ENCODE measurements at regions not wholly inside any gene's neighbourhood (a gene's known extent, or its start where the extent isn't known, plus 50 kb on each side); places are given as distances from the start of the nearest gene placed in this dataset.

DNA sequence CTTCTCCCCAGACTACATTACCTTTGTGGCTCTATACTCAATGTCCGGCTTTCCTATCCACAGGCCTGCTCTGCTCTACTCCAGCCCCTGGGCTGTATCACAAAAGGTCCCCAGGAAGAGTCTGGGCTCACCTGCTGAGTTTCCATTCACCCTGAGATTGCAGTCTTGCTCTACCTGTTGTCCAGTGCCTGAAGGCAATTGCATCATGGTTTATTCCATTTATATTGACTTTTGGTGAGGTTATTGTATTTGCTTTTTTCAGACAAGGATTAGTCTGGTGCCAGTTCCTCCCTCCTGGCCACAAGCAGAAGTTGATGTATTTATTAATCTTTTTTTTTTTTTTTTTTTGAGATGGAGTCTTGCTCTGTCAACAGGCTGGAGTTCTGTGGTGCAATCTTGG lies 273.1 kb downstream of the XPNPEP1 start:
- Histone ChIP-seq H3K14ac (replicated peaks; ENCODE audit: low read depth, low read length) (no peak overlapping the region), H2AK5ac (ENCODE audit: low read depth, low read length) (no peak overlapping the region), H3K27me3 (ENCODE audit: control insufficient read depth, insufficient read depth, low read length) (no peaks in the 10 kb centered on the region), H4K5ac (ENCODE audit: low read depth, low read length) (no peak overlapping the region), H3K4me2 (ENCODE audit: low read depth, low read length) (no peak overlapping the region), H2BK20ac (ENCODE audit: low read depth, low read length) (no peak overlapping the region), H4K8ac (ENCODE audit: low read depth in 2 of 2, low read length in 2 of 2) (no peak overlapping the region), H3K27ac (ENCODE audit: insufficient read depth, low read length) (no peak overlapping the region), H3K4ac (ENCODE audit: low read depth, low read length) (no peak overlapping the region), H4K91ac (ENCODE audit: insufficient read depth, low read depth, low read length) (no peak overlapping the region), H2BK5ac (ENCODE audit: low read depth, low read length, poor library complexity, severe bottlenecking) (no peak overlapping the region), H3K79me1 (ENCODE audit: low read depth in 1 of 2, low read length in 2 of 2) (no peaks in the 10 kb centered on the region), H3K4me1 (ENCODE audit: control insufficient read depth, insufficient read depth, low read length) (no peaks in the 10 kb centered on the region), H4K20me1 (ENCODE audit: insufficient read depth, low read length) (no peaks in the 10 kb centered on the region), H3K4me3 (ENCODE audit: insufficient read depth, low read depth, low read length) (no peak overlapping the region), H2BK15ac (ENCODE audit: low read depth, low read length) (no peak overlapping the region), H3K56ac (ENCODE audit: extremely low read depth, insufficient read depth, low read length) (no peak overlapping the region), H3K9me1 (ENCODE audit: insufficient read depth, low read length) (no peaks in the 10 kb centered on the region), H2BK120ac (ENCODE audit: low read depth, low read length) (no peak overlapping the region), H3K9me3 (ENCODE audit: control insufficient read depth, insufficient read depth, low read length) (peaks cover 8% of the 10 kb centered on the region), H3K36me3 (ENCODE audit: control insufficient read depth, insufficient read depth, low read length) (no peaks in the 10 kb centered on the region), H3K9ac (ENCODE audit: low read depth, low read length) (no peak overlapping the region), H2AFZ (replicated peaks; ENCODE audit: low read length, poor library complexity) (no peak overlapping the region), H2AK9ac (replicated peaks; ENCODE audit: low read depth, low read length, poor library complexity) (no peak overlapping the region), H3K23ac (ENCODE audit: low read depth, low read length) (no peak overlapping the region), H3K18ac (ENCODE audit: low read depth, low read length) (no peak overlapping the region)
- no TSS peak for BruUV-seq (replicated peaks)
- in situ Hi-C loops (cut with MboI; ENCODE audit: low sequenced_read_pairs) (no loop called here), dilution Hi-C loops (cut with HindIII; ENCODE audit: low sequenced_read_pairs, unreplicated experiment) (no loop called here), intact Hi-C loops (cut with micrococcal nuclease) (no loop called here)
- DNase-seq: no peak
- ATAC-seq (ENCODE audit: low read depth): no peak
- WGBS, 2 experiments (ENCODE audit: extremely low coverage in 2 of 2, insufficient read length in 1 of 2): no CpG with 5 or more reads among the region's 1 CpG
- no peak for TF ChIP-seq FOS (IDR thresholded peaks at IDR 0.05; ENCODE audit: low read depth, low read length)
- TF ChIP-seq, protein P1, sequence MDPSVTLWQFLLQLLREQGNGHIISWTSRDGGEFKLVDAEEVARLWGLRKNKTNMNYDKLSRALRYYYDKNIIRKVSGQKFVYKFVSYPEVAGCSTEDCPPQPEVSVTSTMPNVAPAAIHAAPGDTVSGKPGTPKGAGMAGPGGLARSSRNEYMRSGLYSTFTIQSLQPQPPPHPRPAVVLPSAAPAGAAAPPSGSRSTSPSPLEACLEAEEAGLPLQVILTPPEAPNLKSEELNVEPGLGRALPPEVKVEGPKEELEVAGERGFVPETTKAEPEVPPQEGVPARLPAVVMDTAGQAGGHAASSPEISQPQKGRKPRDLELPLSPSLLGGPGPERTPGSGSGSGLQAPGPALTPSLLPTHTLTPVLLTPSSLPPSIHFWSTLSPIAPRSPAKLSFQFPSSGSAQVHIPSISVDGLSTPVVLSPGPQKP (IDR thresholded peaks at IDR 0.05; ENCODE audit: borderline replicate concordance, low read depth, low read length): no peak
- ChIA-PET POLR2A (ENCODE audit: unreplicated experiment) (no interaction called here), CTCF (no interaction called here)

Measured in IMR-90 (cell line).